ENCODE measurements at regions not wholly inside any gene's neighbourhood (a gene's known extent, or its start where the extent isn't known, plus 50 kb on each side); places are given as distances from the start of the nearest gene placed in this dataset.

- ChIA-PET POLR2A (ENCODE audit: unreplicated experiment) (no interaction called here), CTCF (no interaction called here)
- Histone ChIP-seq H3K27me3 (ENCODE audit: insufficient read depth, low read depth) (peaks cover 99% of the 10 kb centered on the region), H3K4me2 (no peak overlapping the region), H3K9me2 (ENCODE audit: insufficient read depth) (no peaks in the 10 kb centered on the region), H3F3A (ENCODE audit: insufficient read depth, low read depth) (no peaks in the 10 kb centered on the region), H4K20me1 (ENCODE audit: insufficient read depth) (no peaks in the 10 kb centered on the region), H3K4me3 (no peak overlapping the region), H3K27ac (no peak overlapping the region), H3K9me3 (ENCODE audit: insufficient read depth, low read depth) (no peaks in the 10 kb centered on the region), H3K36me3 (ENCODE audit: low read depth) (no peaks in the 10 kb centered on the region), H2AFZ (no peak overlapping the region), H3K79me2 (ENCODE audit: low read depth) (no peaks in the 10 kb centered on the region), H3K4me1 (replicated peaks; ENCODE audit: insufficient read depth) (no peaks in the 10 kb centered on the region)
- no TSS peak for BruUV-seq (replicated peaks)
- TF ChIP-seq CTCF (conservative IDR thresholded peaks at IDR 0.05) (no peak), EZH2 (IDR thresholded peaks at IDR 0.05; ENCODE audit: low read depth) (no peak)
- intact Hi-C loops (cut with micrococcal nuclease; ENCODE audit: unreplicated experiment) = no loop called here
- DNase-seq = no peak
Measured at GRCh38 chr16:86380030-86380429, 130.3 kb upstream of the FOXF1 start.

- Histone ChIP-seq H3K4me1 (replicated peaks; ENCODE audit: insufficient read depth) (no peaks in the 10 kb centered on the region), H4K20me1 (ENCODE audit: insufficient read depth) (no peaks in the 10 kb centered on the region), H2AFZ (no peak overlapping the region), H3K4me3 (no peak overlapping the region), H3K9me3 (ENCODE audit: insufficient read depth, low read depth) (no peaks in the 10 kb centered on the region), H3K36me3 (ENCODE audit: low read depth) (no peaks in the 10 kb centered on the region), H3K9me2 (ENCODE audit: insufficient read depth) (no peaks in the 10 kb centered on the region), H3K4me2 (no peak overlapping the region), H3F3A (ENCODE audit: insufficient read depth, low read depth) (no peaks in the 10 kb centered on the region), H3K27me3 (ENCODE audit: insufficient read depth, low read depth) (peaks cover 97% of the 10 kb centered on the region), H3K27ac (no peak overlapping the region), H3K79me2 (ENCODE audit: low read depth) (no peaks in the 10 kb centered on the region)
- no peak for TF ChIP-seq CTCF (conservative IDR thresholded peaks at IDR 0.05)
- TF ChIP-seq EZH2 (IDR thresholded peaks at IDR 0.05; ENCODE audit: low read depth) = no peak
- ChIA-PET POLR2A (ENCODE audit: unreplicated experiment) (no interaction called here), CTCF (no interaction called here)
- BruUV-seq (replicated peaks) = no TSS peak
- no peak for DNase-seq
- intact Hi-C loops (cut with micrococcal nuclease; ENCODE audit: unreplicated experiment) = no loop called here
Measured at GRCh38 chr16:86381491-86381890, 128.8 kb upstream of the FOXF1 start.

- intact Hi-C loops (cut with micrococcal nuclease; ENCODE audit: unreplicated experiment) = no loop called here
- POLR2A ChIA-PET (ENCODE audit: unreplicated experiment) = no interaction called here
- Histone ChIP-seq H4K20me1 (ENCODE audit: insufficient read depth) (no peaks in the 10 kb centered on the region), H3K4me1 (replicated peaks; ENCODE audit: insufficient read depth) (no peaks in the 10 kb centered on the region), H3K36me3 (ENCODE audit: low read depth) (no peaks in the 10 kb centered on the region), H3K79me2 (ENCODE audit: low read depth) (no peaks in the 10 kb centered on the region), H2AFZ (no peak overlapping the region), H3K27ac (no peak overlapping the region), H3K9me3 (ENCODE audit: insufficient read depth, low read depth) (no peaks in the 10 kb centered on the region), H3K4me2 (no peak overlapping the region), H3F3A (ENCODE audit: insufficient read depth, low read depth) (no peaks in the 10 kb centered on the region), H3K4me3 (no peak overlapping the region), H3K27me3 (ENCODE audit: insufficient read depth, low read depth) (peaks cover 96% of the 10 kb centered on the region), H3K9me2 (ENCODE audit: insufficient read depth) (no peaks in the 10 kb centered on the region)
- TF ChIP-seq CTCF (conservative IDR thresholded peaks at IDR 0.05) = no peak
- TF ChIP-seq EZH2 (IDR thresholded peaks at IDR 0.05; ENCODE audit: low read depth) = no peak
- CTCF ChIA-PET = no interaction called here
- no TSS peak for BruUV-seq (replicated peaks)
- no peak for DNase-seq
Measured at GRCh38 chr16:86382067-86382773, 128.1 kb upstream of the FOXF1 start.

Measured in PC-9 (cell line).